IMR-90 (cell line): ENCODE measurements at regions not wholly inside any gene's neighbourhood (a gene's known extent, or its start where the extent isn't known, plus 50 kb on each side); places are given as distances from the start of the nearest gene placed in this dataset.

ENCODE experiments used
- ATAC-seq: fragments of 200-7000 bp; cut with Tn5 transposase; 2 replicates; pipeline ENCODE4 v1.9.1; 2020; ENCODE audit warnings: low read depth, mild to moderate bottlenecking, moderate library complexity
- BruUV-seq: library from RNA; stranded (reverse); fragments of 400-500 nt; replicated peaks from 2 replicates; lab custom pipeline; 2021; lab: Mats Ljungman, UMichigan
- CTCF ChIA-PET: fragments of 300-600 bp; formaldehyde crosslinking; extraction: SDS; loops from one replicate; lab custom pipeline; 2021; ENCODE audit warnings: antibody characterized with exemption; lab: Yijun Ruan, JAX
- POLR2A ChIA-PET: fragments of 300-600 bp; sonication (Branson Sonifier 250); formaldehyde crosslinking; loops from one replicate; lab custom pipeline; 2022; ENCODE audit warnings: antibody characterized with exemption; ENCODE audit not compliant: unreplicated experiment; lab: Charles Lee
- DNase-seq: peaks from one replicate; pipeline ENCODE4 v3.0.0; 2013
- H2AFZ ChIP-seq: replicated peaks from 2 replicates; pipeline ENCODE3; 2013; ENCODE audit warnings: low read length, mild to moderate bottlenecking; ENCODE audit not compliant: poor library complexity
- H2AK5ac ChIP-seq: 2 replicates; pipeline ENCODE4 v1.6.1; 2013; ENCODE audit warnings: low read depth, low read length, inconsistent platforms
- H2AK9ac ChIP-seq: replicated peaks from 2 replicates; pipeline ENCODE3; 2013; ENCODE audit warnings: mild to moderate bottlenecking, low read depth, low read length, moderate library complexity; ENCODE audit not compliant: poor library complexity
- H2BK120ac ChIP-seq: 2 replicates; pipeline ENCODE4 v1.6.1; 2013; ENCODE audit warnings: low read depth, low read length, inconsistent platforms
- H2BK15ac ChIP-seq: 3 replicates; pipeline ENCODE4 v1.6.1; 2013; ENCODE audit warnings: low read depth, low read length, inconsistent platforms
- H2BK20ac ChIP-seq: 2 replicates; pipeline ENCODE4 v1.6.1; 2013; ENCODE audit warnings: low read depth, mild to moderate bottlenecking, inconsistent platforms, low read length, moderate library complexity
- H2BK5ac ChIP-seq: 2 replicates; pipeline ENCODE4 v1.6.1; 2013; ENCODE audit warnings: mild to moderate bottlenecking, low read depth, low read length, inconsistent platforms; ENCODE audit not compliant: poor library complexity, severe bottlenecking
- H3K14ac ChIP-seq: replicated peaks from 2 replicates; pipeline ENCODE4 v1.6.1; 2013; ENCODE audit warnings: low read depth, low read length, inconsistent platforms
- H3K18ac ChIP-seq: 2 replicates; pipeline ENCODE4 v1.6.1; 2013; ENCODE audit warnings: low read depth, low read length, control low read depth
- H3K23ac ChIP-seq: 2 replicates; pipeline ENCODE4 v1.6.1; 2013; ENCODE audit warnings: low read depth, low read length, inconsistent platforms
- H3K27ac ChIP-seq: 2 replicates; pipeline ENCODE4 v1.5.1; 2013; ENCODE audit warnings: mild to moderate bottlenecking, control low read depth, low read length; ENCODE audit not compliant: insufficient read depth
- H3K27me3 ChIP-seq: 2 replicates; pipeline ENCODE4 v1.6.1; 2013; ENCODE audit warnings: low read length; ENCODE audit not compliant: control insufficient read depth, insufficient read depth
- H3K36me3 ChIP-seq: 2 replicates; pipeline ENCODE4 v1.6.1; 2013; ENCODE audit warnings: low read length, mixed read lengths; ENCODE audit not compliant: control insufficient read depth, insufficient read depth
- H3K4ac ChIP-seq: 2 replicates; pipeline ENCODE4 v1.6.1; 2013; ENCODE audit warnings: low read depth, low read length, inconsistent platforms
- H3K4me1 ChIP-seq: 2 replicates; pipeline ENCODE4 v1.6.1; 2013; ENCODE audit warnings: low read length, mixed read lengths; ENCODE audit not compliant: control insufficient read depth, insufficient read depth
- H3K4me2 ChIP-seq: 2 replicates; pipeline ENCODE4 v1.6.1; 2013; ENCODE audit warnings: low read depth, mild to moderate bottlenecking, control low read depth, low read length, moderate library complexity
- H3K4me3 ChIP-seq: 2 replicates; pipeline ENCODE4 v1.5.1; 2013; ENCODE audit warnings: low read depth, mild to moderate bottlenecking, control low read depth, low read length, moderate library complexity; ENCODE audit not compliant: insufficient read depth
- H3K56ac ChIP-seq: 2 replicates; pipeline ENCODE4 v1.6.1; 2013; ENCODE audit warnings: low read length, inconsistent platforms; ENCODE audit not compliant: insufficient read depth; ENCODE audit errors: extremely low read depth
- H3K79me1 ChIP-seq, 2 experiments: 2 replicates each; pipeline ENCODE4 v1.6.1; 2013; ENCODE audit warnings: low read length in 2 of 2, inconsistent platforms in 1 of 2, low read depth in 1 of 2
- H3K9ac ChIP-seq: 2 replicates; pipeline ENCODE4 v1.6.1; 2013; ENCODE audit warnings: low read depth, low read length, control low read depth
- H3K9me1 ChIP-seq: 2 replicates; pipeline ENCODE4 v1.6.1; 2013; ENCODE audit warnings: low read length, inconsistent platforms; ENCODE audit not compliant: insufficient read depth
- H3K9me3 ChIP-seq: 2 replicates; pipeline ENCODE4 v1.6.1; 2013; ENCODE audit warnings: low read length; ENCODE audit not compliant: control insufficient read depth, insufficient read depth
- H4K20me1 ChIP-seq: 2 replicates; pipeline ENCODE4 v1.6.1; 2013; ENCODE audit warnings: low read length, inconsistent platforms; ENCODE audit not compliant: insufficient read depth
- H4K5ac ChIP-seq: 2 replicates; pipeline ENCODE4 v1.6.1; 2013; ENCODE audit warnings: mild to moderate bottlenecking, low read depth, low read length, control low read depth
- H4K8ac ChIP-seq, 2 experiments: 2 replicates each; pipeline ENCODE4 v1.6.1; 2013; ENCODE audit warnings: low read depth in 2 of 2, low read length in 2 of 2, control low read depth in 1 of 2, inconsistent platforms in 1 of 2
- H4K91ac ChIP-seq: 2 replicates; pipeline ENCODE4 v1.6.1; 2013; ENCODE audit warnings: low read depth, low read length, inconsistent platforms; ENCODE audit not compliant: insufficient read depth
- CHD1 ChIP-seq: IDR thresholded peaks from 2 replicates; pipeline ENCODE4 v1.6.1; 2012; ENCODE audit warnings: low read depth, low read length, improper control_type of control experiment
- MAFK ChIP-seq: IDR thresholded peaks from 2 replicates; pipeline ENCODE4 v1.6.1; 2012; ENCODE audit warnings: low read depth, low read length, improper control_type of control experiment
- MXI1 ChIP-seq: IDR thresholded peaks from 2 replicates; pipeline ENCODE4 v1.6.1; 2012; ENCODE audit warnings: low read depth, mild to moderate bottlenecking, low read length, moderate library complexity, borderline replicate concordance
- USF2 ChIP-seq: fragments of 150-350 bp; IDR thresholded peaks from 2 replicates; pipeline ENCODE4 v1.6.1; 2017; ENCODE audit warnings: mild to moderate bottlenecking, antibody characterized with exemption, low read length, low read depth
- WGBS, 2 experiments: methylation state at CpG; one replicate each; pipeline versions ENCODE4 v1.1.5 to v1.1.7; 2013; ENCODE audit warnings: missing lambda C conversion rate in 2 of 2; ENCODE audit not compliant: insufficient read length in 1 of 2; ENCODE audit errors: extremely low coverage in 2 of 2; 5-methylcytosine and 5-hydroxymethylcytosine counted together
- dilution Hi-C: fragments of 300-500 bp; cut with HindIII; formaldehyde crosslinking; loops from one replicate; pipeline ENCODE4 v1.14.3; 2018; ENCODE audit warnings: low sequenced_read_pairs; ENCODE audit not compliant: unreplicated experiment
- in situ Hi-C: fragments of 300-500 bp; cut with MboI; formaldehyde crosslinking; loops from 3 replicates; pipeline ENCODE4 v1.14.3; 2019; ENCODE audit warnings: low sequenced_read_pairs, inconsistent platforms, mixed read lengths
- intact Hi-C: fragments of 100-400 bp; cut with micrococcal nuclease; formaldehyde crosslinking; loops from 2 replicates; pipeline ENCODE4 v1.10.0; 2022

GRCh38 chr10:75302029-75302428, 66.3 kb upstream of the COMTD1 start:
- Histone ChIP-seq H3K14ac (no peak overlapping the region), H2AK9ac (no peak overlapping the region), H3K36me3 (no peaks in the 10 kb centered on the region), H4K8ac (no peak overlapping the region), H2BK20ac (no peak overlapping the region), H2AFZ (no peak overlapping the region), H3K4me2 (no peak overlapping the region), H2BK15ac (no peak overlapping the region), H4K5ac (no peak overlapping the region), H4K20me1 (no peaks in the 10 kb centered on the region), H3K4me3 (no peak overlapping the region), H2BK5ac (no peak overlapping the region), H3K18ac (no peak overlapping the region), H2AK5ac (no peak overlapping the region), H3K9ac (no peak overlapping the region), H3K27ac (no peak overlapping the region), H4K91ac (no peak overlapping the region), H3K9me3 (peaks cover 2% of the 10 kb centered on the region; the same call in 1 of the 2 replicates), H3K9me1 (peaks cover 10% of the 10 kb centered on the region), H3K27me3 (no peaks in the 10 kb centered on the region), H3K56ac (no peak overlapping the region), H3K4ac (no peak overlapping the region), H3K79me1 (peaks cover 0 to 6% of the 10 kb centered on the region in 2 experiments; a peak in 1 of 4 replicates), H3K23ac (no peak overlapping the region), H2BK120ac (no peak overlapping the region), H3K4me1 (peaks cover 10% of the 10 kb centered on the region)
- no peak for ATAC-seq
- TF ChIP-seq MXI1, result no peak
- no peak for TF ChIP-seq CHD1
- TF ChIP-seq MAFK, result no peak
- no peak for TF ChIP-seq USF2
- dilution Hi-C loops, result no loop called here
- in situ Hi-C loops, result no loop called here
- CTCF ChIA-PET, result no interaction called here
- no CpG with 5 or more reads among the region's 1 CpG for WGBS, 2 experiments
- POLR2A ChIA-PET, result interaction anchor here (0.6 kb wide), 1 partner anchor 44 kb away, joined by 4 read pairs; no protein-coding TSS in a partner anchor
- no peak for DNase-seq
- BruUV-seq, result no TSS peak
- intact Hi-C loops, result loop anchor here (5.0 kb wide), 1 partner anchor 65 kb away; the partner anchor contains the start of gene COMTD1
